BE2C (cell line): ENCODE measurements at regions not wholly inside any gene's neighbourhood (a gene's known extent, or its start where the extent isn't known, plus 50 kb on each side); places are given as distances from the start of the nearest gene placed in this dataset.

Source experiments
- DNase-seq: peaks from one replicate; pipeline ENCODE4 v3.0.0-alpha.2; 2020
- H3K27me3 ChIP-seq: fragments of 250-450 bp; sonication (Bioruptor Pico); 2 replicates; pipeline ENCODE4 v1.5.1; 2020; ENCODE audit warnings: mild to moderate bottlenecking
- H3K36me3 ChIP-seq: fragments of 250-450 bp; sonication (Bioruptor Pico); 2 replicates; pipeline ENCODE4 v1.5.1; 2020; ENCODE audit warnings: mild to moderate bottlenecking
- H3K4me1 ChIP-seq: fragments of 250-450 bp; sonication (Bioruptor Pico); 2 replicates; pipeline ENCODE4 v1.5.1; 2020
- H3K4me3 ChIP-seq: 2 replicates; pipeline ENCODE4 v1.5.1; 2011; ENCODE audit warnings: low read depth, low read length
- H3K9me3 ChIP-seq: fragments of 250-450 bp; sonication (Bioruptor Pico); 2 replicates; pipeline ENCODE4 v1.5.1; 2020
- TF ChIP-seq, protein P1 (sequence below): IDR thresholded peaks from 2 replicates; pipeline ENCODE4 v1.5.1; 2012; ENCODE audit warnings: mild to moderate bottlenecking, low read depth, low read length

- Histone ChIP-seq H3K27me3 (peaks cover 17% of the 10 kb centered on the region), H3K4me3 (no peak overlapping the region), H3K9me3 (no peaks in the 10 kb centered on the region), H3K36me3 (no peaks in the 10 kb centered on the region), H3K4me1 (no peaks in the 10 kb centered on the region)
- TF ChIP-seq, protein P1, sequence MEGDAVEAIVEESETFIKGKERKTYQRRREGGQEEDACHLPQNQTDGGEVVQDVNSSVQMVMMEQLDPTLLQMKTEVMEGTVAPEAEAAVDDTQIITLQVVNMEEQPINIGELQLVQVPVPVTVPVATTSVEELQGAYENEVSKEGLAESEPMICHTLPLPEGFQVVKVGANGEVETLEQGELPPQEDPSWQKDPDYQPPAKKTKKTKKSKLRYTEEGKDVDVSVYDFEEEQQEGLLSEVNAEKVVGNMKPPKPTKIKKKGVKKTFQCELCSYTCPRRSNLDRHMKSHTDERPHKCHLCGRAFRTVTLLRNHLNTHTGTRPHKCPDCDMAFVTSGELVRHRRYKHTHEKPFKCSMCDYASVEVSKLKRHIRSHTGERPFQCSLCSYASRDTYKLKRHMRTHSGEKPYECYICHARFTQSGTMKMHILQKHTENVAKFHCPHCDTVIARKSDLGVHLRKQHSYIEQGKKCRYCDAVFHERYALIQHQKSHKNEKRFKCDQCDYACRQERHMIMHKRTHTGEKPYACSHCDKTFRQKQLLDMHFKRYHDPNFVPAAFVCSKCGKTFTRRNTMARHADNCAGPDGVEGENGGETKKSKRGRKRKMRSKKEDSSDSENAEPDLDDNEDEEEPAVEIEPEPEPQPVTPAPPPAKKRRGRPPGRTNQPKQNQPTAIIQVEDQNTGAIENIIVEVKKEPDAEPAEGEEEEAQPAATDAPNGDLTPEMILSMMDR = no peak
- DNase-seq = no peak
Measured at GRCh38 chr12:4025181-4026019, 152.2 kb upstream of the PARP11 start.

DNA sequence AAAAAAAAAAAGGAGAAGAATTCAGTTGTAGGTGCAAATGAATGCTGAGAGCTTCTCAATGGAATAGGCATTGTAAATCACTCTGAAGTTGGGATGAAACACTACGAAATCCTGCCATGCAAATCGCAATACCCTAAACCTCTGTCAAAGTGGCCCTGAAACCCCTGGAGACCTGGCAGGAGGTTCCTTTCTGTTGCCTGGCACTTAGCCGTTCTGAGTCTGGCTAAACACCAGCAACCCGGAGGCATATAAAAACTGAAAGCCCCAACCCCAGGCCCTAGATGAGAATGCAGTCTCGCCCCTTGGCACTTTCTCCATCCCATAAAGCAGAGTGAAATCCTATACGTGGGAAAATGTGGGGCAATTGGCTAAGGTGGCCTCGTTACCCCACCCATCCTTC lies 151.5 kb upstream of the PARP11 start:
- H3K4me3 ChIP-seq = no peak overlapping the region
- TF ChIP-seq, protein P1 = no peak
- peaks cover 17% of the 10 kb centered on the region for H3K27me3 ChIP-seq
- DNase-seq = no peak
- no peaks in the 10 kb centered on the region for H3K9me3 ChIP-seq
- no peaks in the 10 kb centered on the region for H3K4me1 ChIP-seq
- no peaks in the 10 kb centered on the region for H3K36me3 ChIP-seq

DNA sequence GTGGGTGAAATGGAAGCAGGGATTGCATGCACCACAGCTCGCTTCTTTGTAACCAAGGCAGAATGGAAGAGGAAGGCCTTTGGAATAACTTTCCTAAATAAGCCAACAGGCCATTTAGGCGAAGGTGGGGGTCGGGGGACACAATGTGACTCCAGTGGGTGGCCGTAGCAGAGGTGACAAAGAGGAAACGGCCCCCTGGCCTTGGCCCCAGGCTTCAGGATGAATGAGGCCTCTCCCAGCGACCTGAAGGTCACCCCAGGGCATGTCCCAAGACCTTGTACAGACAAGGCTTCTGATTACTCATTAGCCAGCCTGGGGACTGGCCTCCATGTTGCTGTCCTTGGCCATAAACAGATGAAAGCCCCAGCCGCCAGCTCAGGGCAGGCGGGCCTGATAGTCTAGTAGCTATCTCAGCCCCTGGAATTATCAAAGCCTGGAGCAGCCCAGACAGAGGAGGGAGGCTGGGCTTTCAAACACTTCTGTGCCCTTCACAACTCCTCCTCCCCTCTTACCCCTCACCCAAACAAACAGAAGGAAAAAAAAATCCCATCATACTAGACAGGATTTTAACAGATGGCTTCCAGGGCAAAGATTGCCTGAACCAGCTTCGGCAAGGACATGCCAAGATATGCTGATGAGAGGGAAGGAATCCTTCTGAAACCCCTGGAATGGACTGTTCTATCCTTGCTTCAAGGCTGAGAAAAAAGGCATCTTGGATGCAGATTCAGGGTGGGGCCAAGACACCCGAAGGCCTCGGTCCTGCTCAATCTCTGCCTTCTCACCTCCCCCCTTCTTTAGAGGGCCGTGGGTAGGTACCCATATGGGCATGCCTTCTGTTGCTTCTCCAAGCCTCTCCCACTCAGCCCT lies 142.3 kb upstream of the PARP11 start:
- H3K27me3 ChIP-seq = peaks cover 15% of the 10 kb centered on the region
- TF ChIP-seq, protein P1 = no peak
- no peak overlapping the region for H3K4me3 ChIP-seq
- no peak for DNase-seq
- no peaks in the 10 kb centered on the region for H3K9me3 ChIP-seq
- no peaks in the 10 kb centered on the region for H3K4me1 ChIP-seq
- no peaks in the 10 kb centered on the region for H3K36me3 ChIP-seq

GRCh38 chr12:4014858-4015224 lies 141.6 kb upstream of the PARP11 start:
- DNase-seq = no peak
- no peak overlapping the region for H3K4me3 ChIP-seq
- TF ChIP-seq, protein P1 = no peak

DNA sequence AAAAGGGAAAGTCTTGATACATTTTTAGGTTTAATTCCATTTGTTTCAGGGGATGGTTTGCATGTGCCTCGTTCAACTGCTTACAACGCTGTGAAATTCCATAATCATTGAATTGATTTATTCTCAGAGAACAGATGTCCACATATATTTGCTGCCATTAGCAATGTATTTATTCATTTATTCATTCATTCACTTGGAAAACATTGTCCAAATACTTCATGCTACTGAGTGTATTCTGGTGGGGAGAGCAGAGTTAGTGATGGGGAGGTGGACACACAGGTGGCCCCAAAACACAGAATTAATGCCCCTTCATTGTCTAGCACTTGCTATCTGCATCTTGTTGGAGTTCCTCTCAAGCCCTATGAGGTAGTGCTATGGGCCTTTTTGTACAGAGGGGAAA lies 141.2 kb upstream of the PARP11 start:
- Histone ChIP-seq H3K9me3 (no peaks in the 10 kb centered on the region), H3K4me1 (no peaks in the 10 kb centered on the region), H3K27me3 (peaks cover 23% of the 10 kb centered on the region), H3K36me3 (no peaks in the 10 kb centered on the region), H3K4me3 (no peak overlapping the region)
- TF ChIP-seq, protein P1 = no peak
- no peak for DNase-seq

More at GRCh38 chr12:4014858-4015224, 141.6 kb upstream of the PARP11 start:
- H3K27me3 ChIP-seq = peaks cover 19% of the 10 kb centered on the region
- no peaks in the 10 kb centered on the region for H3K9me3 ChIP-seq
- no peaks in the 10 kb centered on the region for H3K36me3 ChIP-seq
- H3K4me1 ChIP-seq = no peaks in the 10 kb centered on the region
